ENCODE measurements at regions not wholly inside any gene's neighbourhood (a gene's known extent, or its start where the extent isn't known, plus 50 kb on each side); places are given as distances from the start of the nearest gene placed in this dataset.

- in situ Hi-C loops (cut with MboI) (no loop called here), intact Hi-C loops (cut with micrococcal nuclease; ENCODE audit: unreplicated experiment) (no loop called here)
- no peak for ATAC-seq
- H3K4me2 ChIP-seq (ENCODE audit: control insufficient read depth, insufficient read depth): no peak overlapping the region
- no peaks in the 10 kb centered on the region for H4K20me1 ChIP-seq (ENCODE audit: control insufficient read depth, insufficient read depth)
- peaks cover 3% of the 10 kb centered on the region; the same call in 1 of the 2 replicates for H3K4me1 ChIP-seq (ENCODE audit: control insufficient read depth, insufficient read depth, low read length)
- no peak for FAIRE-seq
- RAD21 ChIA-PET (ENCODE audit: unreplicated experiment): interaction anchor here (0.6 to 4.0 kb wide), 3 partner anchors 60 to 127 kb away, joined by 3 to 12 read pairs (median 3); no protein-coding TSS in a partner anchor
- DNase-seq (ENCODE audit: low read depth, low spot score): no peak
- no peak overlapping the region for H3K9ac ChIP-seq (ENCODE audit: control insufficient read depth, insufficient read depth, low read length)
- no peak overlapping the region for H2AFZ ChIP-seq (ENCODE audit: control insufficient read depth, low read depth, low read length)
- SMC1A ChIA-PET (ENCODE audit: uncharacterized antibody, unreplicated experiment): interaction anchor here (0.5 to 6.8 kb wide), 9 partner anchors 10 to 70 kb away, joined by 3 to 58 read pairs (median 5); no protein-coding TSS in a partner anchor
- H3K4me3 ChIP-seq: no peak overlapping the region
- no peak for TF ChIP-seq CREB1 (IDR thresholded peaks at IDR 0.05; ENCODE audit: low read depth)
- TF ChIP-seq IKZF1 (conservative IDR thresholded peaks at IDR 0.05): no peak
- TF ChIP-seq BCLAF1 (IDR thresholded peaks at IDR 0.05): no peak
- TF ChIP-seq IKZF2 (IDR thresholded peaks at IDR 0.05): no peak
- TF ChIP-seq SUZ12 (IDR thresholded peaks at IDR 0.05; ENCODE audit: unreplicated experiment): no peak
- no peak for TF ChIP-seq ZZZ3 (IDR thresholded peaks at IDR 0.05; ENCODE audit: control insufficient read depth, insufficient read length, low read depth)
- no peak for TF ChIP-seq KDM1A (IDR thresholded peaks at IDR 0.05; ENCODE audit: borderline replicate concordance)
- no peak for TF ChIP-seq HCFC1 (IDR thresholded peaks at IDR 0.05; ENCODE audit: low read length)
- no peak for TF ChIP-seq TCF12 (IDR thresholded peaks at IDR 0.05; ENCODE audit: low read depth, low read length)
- no peak for TF ChIP-seq RELA (IDR thresholded peaks at IDR 0.05; ENCODE audit: borderline replicate concordance, partially characterized antibody)
- no peak for TF ChIP-seq ASH2L (IDR thresholded peaks at IDR 0.05; ENCODE audit: borderline replicate concordance, low read depth)
- no peak for TF ChIP-seq PAX8 (IDR thresholded peaks at IDR 0.05)
- TF ChIP-seq SRF (IDR thresholded peaks at IDR 0.05; ENCODE audit: low read depth in 2 of 2, low read length in 2 of 2): no peak
- TF ChIP-seq ATF7 (IDR thresholded peaks at IDR 0.05; ENCODE audit: low read depth): no peak
- H3K27ac ChIP-seq (ENCODE audit: control insufficient read depth, insufficient read depth): no peak overlapping the region
- H3K9me3 ChIP-seq (replicated peaks; ENCODE audit: control insufficient read depth, insufficient read depth, low read length): no peaks in the 10 kb centered on the region; the same call in 2 of the 3 replicates
- CTCF ChIA-PET: interaction anchor here (1.1 to 2.2 kb wide), 4 partner anchors 12 to 60 kb away, joined by 3 to 5 read pairs (median 4); no protein-coding TSS in a partner anchor
- WGBS (ENCODE audit: insufficient coverage, insufficient replicate concordance, low lambda C conversion rate, missing lambda C conversion rate): 22% methylated on average over 4 of the region's 4 CpGs
- no peaks in the 10 kb centered on the region for H3K27me3 ChIP-seq (replicated peaks in 1 of 2; ENCODE audit: control insufficient read depth in 2 of 2, insufficient read depth in 2 of 2, low read length in 1 of 2)
- no TSS peak for BruUV-seq (replicated peaks)
- no peaks in the 10 kb centered on the region for H3K79me2 ChIP-seq (ENCODE audit: control insufficient read depth, insufficient read depth, low read length)
- POLR2A ChIA-PET: interaction anchor here (1.0 to 1.7 kb wide), 3 partner anchors 9 to 34 kb away, joined by 3 to 4 read pairs (median 4); no protein-coding TSS in a partner anchor
- H3K36me3 ChIP-seq (ENCODE audit: control insufficient read depth in 2 of 2, insufficient read depth in 2 of 2, low read length in 1 of 2): no peaks in the 10 kb centered on the region
These were observed 62.6 kb upstream of the SEMA6A start for GRCh38 chr5:116637149-116637740.

Measured in GM12878 (cell line).